ENCODE measurements at regions not wholly inside any gene's neighbourhood (a gene's known extent, or its start where the extent isn't known, plus 50 kb on each side); places are given as distances from the start of the nearest gene placed in this dataset.

DNA sequence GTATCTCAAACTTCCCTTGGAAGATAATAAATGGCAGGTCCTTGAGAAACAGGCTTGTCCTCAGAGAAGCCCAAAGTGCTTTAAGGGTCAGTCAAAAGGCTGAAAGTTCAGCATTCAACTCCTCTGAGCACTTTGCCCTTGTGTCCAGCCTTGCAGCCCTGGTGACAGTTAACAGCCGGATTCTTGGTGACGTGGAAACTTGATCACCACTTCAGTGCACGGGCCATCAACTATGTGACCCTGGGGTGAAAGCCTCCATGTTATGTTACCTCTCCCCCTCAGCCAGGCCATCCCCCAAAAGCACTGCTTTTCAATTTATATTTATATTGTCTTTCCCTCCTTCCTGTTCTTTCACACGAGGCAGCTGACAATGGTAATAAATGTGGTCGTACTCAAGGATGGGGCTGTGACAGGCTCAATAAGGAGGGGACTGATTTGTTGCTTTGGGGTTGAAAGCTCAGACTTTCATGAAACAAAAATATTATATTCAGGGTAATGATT is 164.0 kb upstream of the NRP1 start:
- no peak for TF ChIP-seq POLR2A (IDR thresholded peaks at IDR 0.05; ENCODE audit: low read depth, low read length)
- TF ChIP-seq POLR2AphosphoS5 (IDR thresholded peaks at IDR 0.05; ENCODE audit: low read depth, low read length) = no peak
